Transverse colon (tissue), 4 donors: ENCODE measurements at regions not wholly inside any gene's neighbourhood (a gene's known extent, or its start where the extent isn't known, plus 50 kb on each side); places are given as distances from the start of the nearest gene placed in this dataset.

Experiments
- DNase-seq: peaks from one replicate; pipeline ENCODE4 v3.0.0-alpha.2; 2019
- H3K27ac ChIP-seq, 4 donors: fragments of 200-600 bp; sonication (generic); 2 replicates each; pipeline ENCODE4 v1.5.1; 2016 to 2018; ENCODE audit warnings: inconsistent platforms in 4 of 4
- H3K27me3 ChIP-seq: fragments of 200-600 bp; sonication (generic); 2 replicates; pipeline ENCODE4 v1.5.1; 2017; ENCODE audit warnings: inconsistent platforms
- H3K36me3 ChIP-seq, 4 donors: fragments of 200-600 bp; sonication (generic); 2 replicates each; pipeline ENCODE4 v1.5.1; 2017 to 2019; ENCODE audit warnings: inconsistent platforms in 4 of 4
- H3K4me1 ChIP-seq, 4 donors: fragments of 200-600 bp; sonication (generic); 2 replicates each; pipeline ENCODE4 v1.5.1; 2017 to 2020; ENCODE audit warnings: inconsistent platforms in 4 of 4
- H3K4me3 ChIP-seq, 4 donors: fragments of 200-600 bp; sonication (generic); 1 replicate in 1 of 4; 2 replicates in 3 of 4; pipeline versions ENCODE4 v1.5.1 to v1.6.1; 2017 to 2019; ENCODE audit warnings: inconsistent platforms in 4 of 4
- H3K9me3 ChIP-seq, 2 donors: fragments of 200-600 bp; sonication (generic); 2 replicates each; pipeline ENCODE4 v1.5.1; 2017 to 2019; ENCODE audit warnings: inconsistent platforms in 2 of 2
- CTCF ChIP-seq, 5 experiments: fragments of 200-600 bp in 3 of 5; fragments of 450-650 bp in 2 of 5; sonication (generic) in 3 of 5; IDR thresholded peaks; 1 replicate in 2 of 5; 2 replicates in 3 of 5; pipeline ENCODE4 v1.5.1; 2016 to 2017; ENCODE audit warnings: antibody characterized with exemption in 5 of 5, inconsistent platforms in 3 of 5, mild to moderate bottlenecking in 2 of 5, moderate library complexity in 1 of 5
- EP300 ChIP-seq: sonication (generic); formaldehyde crosslinking; IDR thresholded peaks from one replicate; pipeline ENCODE4 v1.6.1; 2017; ENCODE audit warnings: antibody characterized with exemption, low read depth
- POLR2A ChIP-seq: fragments of 450-650 bp; IDR thresholded peaks from one replicate; pipeline ENCODE4 v1.6.1; 2016; ENCODE audit warnings: antibody characterized with exemption, mild to moderate bottlenecking, moderate library complexity
- POLR2AphosphoS5 ChIP-seq, 3 donors: sonication (generic); formaldehyde crosslinking; IDR thresholded peaks; one replicate each; pipeline ENCODE4 v1.6.1; 2016; ENCODE audit warnings: antibody characterized with exemption in 3 of 3
- WGBS, 2 donors: methylation state at CpG; one replicate each; pipeline ENCODE4 v1.1.5; 2018; ENCODE audit warnings: low coverage in 1 of 2; 5-methylcytosine and 5-hydroxymethylcytosine counted together
- in situ Hi-C, 4 donors: fragments of 200-750 bp; cut with MboI; loops; one replicate each; pipeline versions ENCODE4 v1.15.0 to v1.15.1; 2017; ENCODE audit warnings: low sequenced_read_pairs in 3 of 4, low pct_ligation_motif_present in 1 of 4, low pct_unique_long_range_greater_than_20kb in 1 of 4
- intact Hi-C: fragments of 100-400 bp; cut with DNase I; formaldehyde crosslinking; loops from one replicate; pipeline ENCODE4 v1.15.1; 2023; ENCODE audit warnings: low total_unique reads

DNA sequence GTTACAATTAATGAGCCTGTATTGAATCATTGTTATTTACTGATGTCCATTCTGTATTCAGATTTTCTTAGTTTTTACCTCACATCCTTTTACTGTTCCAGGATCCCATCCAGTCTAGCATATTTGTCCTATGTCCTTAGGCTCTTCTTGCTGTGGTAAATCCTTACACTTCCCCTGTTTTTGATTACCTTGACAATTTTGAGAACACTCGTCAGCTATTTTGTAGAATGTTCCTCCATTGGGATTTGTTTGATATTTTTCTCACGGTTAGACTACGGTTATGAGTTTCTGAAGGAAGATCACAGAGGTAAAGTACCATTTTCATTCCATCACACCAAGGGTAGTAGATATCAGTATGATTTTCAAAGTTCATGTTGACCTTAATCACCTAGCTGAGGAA lies 202.3 kb downstream of the AKAIN1 start:
- no peaks in the 10 kb centered on the region for H3K36me3 ChIP-seq
- intact Hi-C loops, result no loop called here
- no peak for DNase-seq
- no peaks in the 10 kb centered on the region for H3K27me3 ChIP-seq
- peaks cover 0 to 5% of the 10 kb centered on the region in 2 donors for H3K9me3 ChIP-seq
- 95 to 100% methylated on average over 3 of the region's 3 CpGs for WGBS, 2 donors
- H3K4me1 ChIP-seq, result no peaks in the 10 kb centered on the region
- no peak overlapping the region for H3K27ac ChIP-seq
- in situ Hi-C loops, result no loop called here
- H3K4me3 ChIP-seq, result no peak overlapping the region
- TF ChIP-seq EP300 (no peak), CTCF (IDR thresholded peaks at IDR 0.05) (no peak), POLR2A (no peak), POLR2AphosphoS5 (IDR thresholded peaks at IDR 0.05) (no peak)

- Histone ChIP-seq H3K36me3 (no peaks in the 10 kb centered on the region), H3K9me3 (peaks cover 0 to 4% of the 10 kb centered on the region in 2 donors), H3K4me1 (no peaks in the 10 kb centered on the region), H3K27ac (no peak overlapping the region), H3K4me3 (no peak overlapping the region), H3K27me3 (no peaks in the 10 kb centered on the region)
- WGBS, 2 donors, result 33 to 61% methylated on average over 1 to 10 of the region's 10 CpGs
- in situ Hi-C loops (no loop called here), intact Hi-C loops (no loop called here)
- DNase-seq, result no peak
- TF ChIP-seq POLR2AphosphoS5 (IDR thresholded peaks at IDR 0.05), result no peak
- no peak for TF ChIP-seq EP300
- no peak for TF ChIP-seq POLR2A
- no peak for TF ChIP-seq CTCF (IDR thresholded peaks at IDR 0.05)
Measured at GRCh38 chr18:4987452-4988405, 209.3 kb downstream of the AKAIN1 start.

GRCh38 chr18:4986677-4987076 lies 210.4 kb downstream of the AKAIN1 start:
- H3K4me3 ChIP-seq, result no peak overlapping the region
- intact Hi-C loops (no loop called here), in situ Hi-C loops (no loop called here)

DNA sequence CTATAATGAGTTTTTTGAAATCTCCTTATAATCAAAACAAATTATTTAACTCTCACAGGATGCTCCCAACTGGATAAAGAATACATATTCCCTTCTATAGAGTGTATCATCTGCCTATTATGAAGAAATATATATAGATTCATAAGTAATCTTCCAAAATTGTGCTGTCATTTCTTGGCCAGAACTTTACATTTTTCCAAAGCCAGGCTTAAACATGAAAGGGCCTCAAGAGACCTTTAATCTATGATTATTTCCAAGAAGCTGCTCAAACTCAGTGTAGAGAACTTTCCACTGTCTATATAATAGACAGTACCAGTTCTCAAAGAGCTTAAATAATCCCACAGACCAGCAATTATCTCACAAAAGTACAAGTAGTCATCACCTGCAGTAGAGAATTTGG lies 211.0 kb downstream of the AKAIN1 start:
- H3K27ac ChIP-seq, result no peak overlapping the region
- TF ChIP-seq EP300, result no peak
- TF ChIP-seq POLR2AphosphoS5 (IDR thresholded peaks at IDR 0.05), result no peak
- TF ChIP-seq POLR2A, result no peak
- TF ChIP-seq CTCF (IDR thresholded peaks at IDR 0.05), result no peak
- in situ Hi-C loops (no loop called here), intact Hi-C loops (no loop called here)
- H3K27me3 ChIP-seq, result no peaks in the 10 kb centered on the region
- no peak overlapping the region for H3K4me3 ChIP-seq
- no peaks in the 10 kb centered on the region for H3K4me1 ChIP-seq
- H3K9me3 ChIP-seq, result no peaks in the 10 kb centered on the region
- H3K36me3 ChIP-seq, result no peaks in the 10 kb centered on the region
- no peak for DNase-seq

More at GRCh38 chr18:4986677-4987076, 210.4 kb downstream of the AKAIN1 start:
- Histone ChIP-seq H3K9me3 (no peaks in the 10 kb centered on the region), H3K4me1 (no peaks in the 10 kb centered on the region), H3K27me3 (no peaks in the 10 kb centered on the region), H3K36me3 (no peaks in the 10 kb centered on the region), H3K27ac (no peak overlapping the region)
- no peak for DNase-seq
- TF ChIP-seq CTCF (IDR thresholded peaks at IDR 0.05), result no peak
- TF ChIP-seq POLR2AphosphoS5 (IDR thresholded peaks at IDR 0.05), result no peak
- TF ChIP-seq POLR2A, result no peak
- no peak for TF ChIP-seq EP300
- WGBS, 2 donors, result 72% methylated on average over 6 of the region's 6 CpGs; no CpG with 5 or more reads in 1 of the 2 donors
